Upper lobe of left lung (tissue), 6 donors: ENCODE measurements at regions not wholly inside any gene's neighbourhood (a gene's known extent, or its start where the extent isn't known, plus 50 kb on each side); places are given as distances from the start of the nearest gene placed in this dataset.

Experiments
- ATAC-seq, 2 donors: fragments of 200-7000 bp; cut with Tn5 transposase; one replicate each; pipeline ENCODE4 v1.9.1; 2022; ENCODE audit warnings: mild to moderate bottlenecking in 2 of 2, moderate library complexity in 2 of 2; ENCODE audit not compliant: low FRiP score in 2 of 2
- DNase-seq, 2 donors: peaks; one replicate each; pipeline ENCODE4 v3.0.0-alpha.2; 2019 to 2020
- H3K27ac ChIP-seq, 4 donors: fragments of 200-600 bp; sonication (generic); one replicate each; pipeline ENCODE4 v1.5.1; 2016 to 2019
- H3K27me3 ChIP-seq, 4 donors: fragments of 200-600 bp; sonication (generic); one replicate each; pipeline ENCODE4 v1.5.1; 2017 to 2019
- H3K36me3 ChIP-seq, 4 donors: fragments of 200-600 bp; sonication (generic); one replicate each; pipeline ENCODE4 v1.5.1; 2016 to 2019
- H3K4me1 ChIP-seq, 4 donors: fragments of 200-600 bp; sonication (generic); one replicate each; pipeline ENCODE4 v1.5.1; 2018 to 2019
- H3K4me3 ChIP-seq, 4 donors: fragments of 200-600 bp; sonication (generic); one replicate each; pipeline ENCODE4 v1.5.1; 2017 to 2019; ENCODE audit warnings: mild to moderate bottlenecking in 2 of 4, moderate library complexity in 1 of 4
- H3K9me3 ChIP-seq, 4 donors: fragments of 200-600 bp; sonication (generic); one replicate each; pipeline ENCODE4 v1.5.1; 2018 to 2019
- CTCF ChIP-seq, 6 experiments: fragments of 450-650 bp in 4 of 6; fragments of 200-600 bp in 2 of 6; sonication (generic) in 2 of 6; IDR thresholded peaks; one replicate each; pipeline ENCODE4 v1.5.1; 2016 to 2019; ENCODE audit warnings: antibody characterized with exemption in 6 of 6
- EP300 ChIP-seq, 4 donors: sonication (generic); formaldehyde crosslinking; IDR thresholded peaks; one replicate each; pipeline ENCODE4 v1.5.1; 2017; ENCODE audit warnings: antibody characterized with exemption in 4 of 4, control low read depth in 2 of 4
- POLR2A ChIP-seq, 4 donors: fragments of 450-650 bp; IDR thresholded peaks; one replicate each; pipeline ENCODE4 v1.5.1; 2016 to 2017; ENCODE audit warnings: antibody characterized with exemption in 4 of 4, mild to moderate bottlenecking in 2 of 4
- POLR2AphosphoS5 ChIP-seq, 2 donors: sonication (generic); formaldehyde crosslinking; IDR thresholded peaks; one replicate each; pipeline ENCODE4 v1.5.1; 2017; ENCODE audit warnings: antibody characterized with exemption in 2 of 2
- WGBS, 2 donors: methylation state at CpG; one replicate each; pipeline ENCODE4 v1.1.5; 2017 to 2018; 5-methylcytosine and 5-hydroxymethylcytosine counted together
- donor health status: DM: no; HTN: no; CAD: no; lungs with moderate emphysema.
- donor health status: DM: no; HTN: yes; CAD: no; lungs with severe emphysema.

GRCh38 chr14:89678768-89679167 is 261.7 kb upstream of the FOXN3 start:
- Histone ChIP-seq H3K9me3 (peaks cover 0 to 1% (median 0%) of the 10 kb centered on the region in 4 donors), H3K27me3 (no peaks in the 10 kb centered on the region), H3K36me3 (no peaks in the 10 kb centered on the region), H3K4me1 (peaks cover 0 to 6% (median 1%) of the 10 kb centered on the region in 4 donors), H3K4me3 (no peak overlapping the region), H3K27ac (no peak overlapping the region)
- DNase-seq (no peak), ATAC-seq (no peak)
- TF ChIP-seq CTCF (IDR thresholded peaks at IDR 0.05) (no peak), POLR2AphosphoS5 (IDR thresholded peaks at IDR 0.05) (no peak), EP300 (IDR thresholded peaks at IDR 0.05) (no peak), POLR2A (IDR thresholded peaks at IDR 0.05) (no peak)
- WGBS, 2 donors = 81 to 94% methylated on average over 2 of the region's 2 CpGs

GRCh38 chr14:89675590-89675989 is 258.6 kb upstream of the FOXN3 start:
- DNase-seq (no peak), ATAC-seq (no peak)
- Histone ChIP-seq H3K27ac (no peak overlapping the region), H3K36me3 (no peaks in the 10 kb centered on the region), H3K4me3 (no peak overlapping the region), H3K9me3 (no peaks in the 10 kb centered on the region), H3K27me3 (no peaks in the 10 kb centered on the region), H3K4me1 (peaks cover 0 to 7% (median 0%) of the 10 kb centered on the region in 4 donors)
- 57 to 71% methylated on average over 3 of the region's 3 CpGs for WGBS, 2 donors
- no peak for TF ChIP-seq EP300 (IDR thresholded peaks at IDR 0.05)
- TF ChIP-seq POLR2A (IDR thresholded peaks at IDR 0.05) = no peak
- TF ChIP-seq POLR2AphosphoS5 (IDR thresholded peaks at IDR 0.05) = no peak
- TF ChIP-seq CTCF (IDR thresholded peaks at IDR 0.05) = no peak

- TF ChIP-seq CTCF (IDR thresholded peaks at IDR 0.05) (no peak), POLR2AphosphoS5 (IDR thresholded peaks at IDR 0.05) (no peak), EP300 (IDR thresholded peaks at IDR 0.05) (no peak), POLR2A (IDR thresholded peaks at IDR 0.05) (no peak)
- 45 to 65% methylated on average over 1 of the region's 1 CpG for WGBS, 2 donors
- H3K4me1 ChIP-seq = peaks cover 0 to 5% (median 0%) of the 10 kb centered on the region in 4 donors
- H3K27me3 ChIP-seq = no peaks in the 10 kb centered on the region
- no peaks in the 10 kb centered on the region for H3K9me3 ChIP-seq
- no peak overlapping the region for H3K27ac ChIP-seq
- no peaks in the 10 kb centered on the region for H3K36me3 ChIP-seq
- no peak overlapping the region for H3K4me3 ChIP-seq
- no peak for DNase-seq
- no peak for ATAC-seq
Observed at GRCh38 chr14:89674936-89675335, 257.9 kb upstream of the FOXN3 start.

GRCh38 chr14:89674240-89674639 is 257.2 kb upstream of the FOXN3 start:
- DNase-seq = no peak
- no peaks in the 10 kb centered on the region for H3K27me3 ChIP-seq
- 95 to 100% methylated on average over 1 of the region's 1 CpG for WGBS, 2 donors
- no peak overlapping the region for H3K27ac ChIP-seq
- H3K4me1 ChIP-seq = peaks cover 0 to 5% (median 0%) of the 10 kb centered on the region in 4 donors
- H3K4me3 ChIP-seq = no peak overlapping the region
- ATAC-seq = no peak
- no peak for TF ChIP-seq CTCF (IDR thresholded peaks at IDR 0.05)
- TF ChIP-seq EP300 (IDR thresholded peaks at IDR 0.05) = no peak
- TF ChIP-seq POLR2AphosphoS5 (IDR thresholded peaks at IDR 0.05) = no peak
- TF ChIP-seq POLR2A (IDR thresholded peaks at IDR 0.05) = no peak
- H3K36me3 ChIP-seq = no peaks in the 10 kb centered on the region
- H3K9me3 ChIP-seq = no peaks in the 10 kb centered on the region

GRCh38 chr14:89673512-89674225 is 256.6 kb upstream of the FOXN3 start:
- DNase-seq = no peak
- ATAC-seq = no peak
- no peaks in the 10 kb centered on the region for H3K36me3 ChIP-seq
- no peak overlapping the region for H3K4me3 ChIP-seq
- H3K4me1 ChIP-seq = peaks cover 0 to 5% (median 0%) of the 10 kb centered on the region in 4 donors
- H3K27ac ChIP-seq = no peak overlapping the region
- 74 to 81% methylated on average over 6 of the region's 6 CpGs for WGBS, 2 donors
- H3K9me3 ChIP-seq = no peaks in the 10 kb centered on the region
- H3K27me3 ChIP-seq = no peaks in the 10 kb centered on the region
- TF ChIP-seq EP300 (IDR thresholded peaks at IDR 0.05) (no peak), CTCF (IDR thresholded peaks at IDR 0.05) (no peak), POLR2AphosphoS5 (IDR thresholded peaks at IDR 0.05) (no peak), POLR2A (IDR thresholded peaks at IDR 0.05) (no peak)
